GM23248 (cell line): ENCODE measurements at regions not wholly inside any gene's neighbourhood (a gene's known extent, or its start where the extent isn't known, plus 50 kb on each side); places are given as distances from the start of the nearest gene placed in this dataset.
A peak's percentile ranks its signal among the peaks of the same experiment; 100 is the strongest.

ENCODE experiments used
- DNase-seq: peaks from one replicate; pipeline ENCODE4 v3.0.0-alpha.2; 2015
- H2AFZ ChIP-seq: fragments of 200-600 bp; sonication (generic); 2 replicates; pipeline ENCODE4 v1.6.1; 2016; ENCODE audit warnings: antibody characterized with exemption
- H3F3A ChIP-seq: fragments of 200-600 bp; sonication (generic); 2 replicates; pipeline ENCODE4 v1.6.1; 2016; ENCODE audit warnings: mild to moderate bottlenecking, antibody characterized with exemption, mixed run types; ENCODE audit not compliant: insufficient read depth
- H3K27ac ChIP-seq: fragments of 200-600 bp; sonication (generic); 2 replicates; pipeline ENCODE4 v1.5.1; 2016; ENCODE audit warnings: mild to moderate bottlenecking
- H3K27me3 ChIP-seq: fragments of 200-600 bp; sonication (generic); replicated peaks from 2 replicates; pipeline ENCODE4 v1.6.1; 2016; ENCODE audit warnings: mild to moderate bottlenecking; ENCODE audit not compliant: insufficient read depth
- H3K36me3 ChIP-seq: fragments of 200-600 bp; sonication (generic); 2 replicates; pipeline ENCODE4 v1.6.1; 2016; ENCODE audit warnings: low read depth, mild to moderate bottlenecking
- H3K4me1 ChIP-seq: fragments of 200-600 bp; sonication (generic); 2 replicates; pipeline ENCODE4 v1.6.1; 2016; ENCODE audit warnings: mild to moderate bottlenecking; ENCODE audit not compliant: insufficient read depth
- H3K4me2 ChIP-seq: fragments of 200-600 bp; sonication (generic); one replicate; pipeline ENCODE4 v1.6.1; 2016; ENCODE audit warnings: mild to moderate bottlenecking; ENCODE audit not compliant: unreplicated experiment
- H3K4me3 ChIP-seq: fragments of 200-600 bp; sonication (generic); 2 replicates; pipeline ENCODE4 v1.5.1; 2016; ENCODE audit warnings: mild to moderate bottlenecking
- H3K79me2 ChIP-seq: fragments of 200-600 bp; sonication (generic); 2 replicates; pipeline ENCODE4 v1.6.1; 2016; ENCODE audit warnings: mild to moderate bottlenecking; ENCODE audit not compliant: insufficient read depth
- H3K9ac ChIP-seq: fragments of 200-600 bp; sonication (generic); 2 replicates; pipeline ENCODE4 v1.6.1; 2016; ENCODE audit warnings: mild to moderate bottlenecking
- H3K9me2 ChIP-seq: fragments of 200-600 bp; sonication (generic); 2 replicates; pipeline ENCODE4 v1.6.1; 2016; ENCODE audit warnings: mixed run types, mild to moderate bottlenecking, moderate library complexity; ENCODE audit not compliant: insufficient read depth
- H3K9me3 ChIP-seq: fragments of 200-600 bp; sonication (generic); one replicate; pipeline ENCODE4 v1.6.1; 2017; ENCODE audit warnings: low read depth
- H4K20me1 ChIP-seq: fragments of 200-600 bp; sonication (generic); 2 replicates; pipeline ENCODE4 v1.6.0; 2016; ENCODE audit not compliant: insufficient read depth
- EZH2 ChIP-seq: fragments of 200-600 bp; sonication (generic); IDR thresholded peaks from 2 replicates; pipeline ENCODE4 v1.6.1; 2018; ENCODE audit warnings: antibody characterized with exemption, mild to moderate bottlenecking; ENCODE audit not compliant: insufficient read depth, poor library complexity, severe bottlenecking
- EZH2phosphoT487 ChIP-seq: fragments of 200-600 bp; sonication (generic); IDR thresholded peaks from 2 replicates; pipeline ENCODE4 v1.6.1; 2018; ENCODE audit warnings: antibody characterized with exemption, moderate library complexity, mild to moderate bottlenecking, low read depth; ENCODE audit not compliant: insufficient read depth
- WGBS, 2 experiments: methylation state at CpG; one replicate each; pipeline ENCODE4 v1.1.6; 2015 to 2017; ENCODE audit warnings: low lambda C conversion rate in 2 of 2, low coverage in 1 of 2; ENCODE audit errors: missing lambda C conversion rate in 2 of 2; 5-methylcytosine and 5-hydroxymethylcytosine counted together
- in situ Hi-C: fragments of 300-500 bp; cut with MboI; formaldehyde crosslinking; loops from 2 replicates; pipeline ENCODE4 v1.15.0; 2020

DNA sequence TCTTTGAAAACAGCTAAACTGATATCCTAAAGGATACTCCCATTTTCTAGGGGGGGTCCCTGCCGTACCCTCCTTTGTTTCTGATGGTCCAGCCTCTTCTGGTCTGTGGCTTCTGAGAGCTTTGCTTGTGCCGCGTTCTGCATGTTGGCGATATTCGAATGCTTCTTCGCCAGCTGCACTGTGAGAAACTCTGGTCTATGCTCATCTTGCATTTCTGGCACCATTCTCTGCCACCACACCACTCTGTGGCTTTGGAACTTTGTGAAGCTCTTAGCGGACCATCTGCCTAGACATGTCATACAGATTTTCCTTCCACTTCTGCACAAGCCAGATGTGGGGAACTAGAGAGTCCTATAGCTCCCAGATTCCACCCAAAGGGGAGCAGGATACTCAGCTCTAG is 197.2 kb downstream of the REEP3 start:
- in situ Hi-C loops = no loop called here
- H3K27me3 ChIP-seq = no peaks in the 10 kb centered on the region
- peaks cover 10% of the 10 kb centered on the region for H3F3A ChIP-seq
- 46 to 48% methylated on average over 7 of the region's 7 CpGs for WGBS, 2 experiments
- no peak overlapping the region for H3K27ac ChIP-seq
- H3K9ac ChIP-seq = no peak overlapping the region
- H3K9me3 ChIP-seq = no peaks in the 10 kb centered on the region
- no peaks in the 10 kb centered on the region for H3K36me3 ChIP-seq
- no peaks in the 10 kb centered on the region for H3K9me2 ChIP-seq
- H2AFZ ChIP-seq = peak overlapping the region; percentile 33; the same call in 1 of the 2 replicates
- H3K4me2 ChIP-seq = no peak overlapping the region
- H3K79me2 ChIP-seq = no peaks in the 10 kb centered on the region
- no peak for DNase-seq
- peaks cover 18% of the 10 kb centered on the region for H3K4me1 ChIP-seq
- no peak overlapping the region for H3K4me3 ChIP-seq
- no peak for TF ChIP-seq EZH2
- no peak for TF ChIP-seq EZH2phosphoT487
- H4K20me1 ChIP-seq = no peaks in the 10 kb centered on the region

DNA sequence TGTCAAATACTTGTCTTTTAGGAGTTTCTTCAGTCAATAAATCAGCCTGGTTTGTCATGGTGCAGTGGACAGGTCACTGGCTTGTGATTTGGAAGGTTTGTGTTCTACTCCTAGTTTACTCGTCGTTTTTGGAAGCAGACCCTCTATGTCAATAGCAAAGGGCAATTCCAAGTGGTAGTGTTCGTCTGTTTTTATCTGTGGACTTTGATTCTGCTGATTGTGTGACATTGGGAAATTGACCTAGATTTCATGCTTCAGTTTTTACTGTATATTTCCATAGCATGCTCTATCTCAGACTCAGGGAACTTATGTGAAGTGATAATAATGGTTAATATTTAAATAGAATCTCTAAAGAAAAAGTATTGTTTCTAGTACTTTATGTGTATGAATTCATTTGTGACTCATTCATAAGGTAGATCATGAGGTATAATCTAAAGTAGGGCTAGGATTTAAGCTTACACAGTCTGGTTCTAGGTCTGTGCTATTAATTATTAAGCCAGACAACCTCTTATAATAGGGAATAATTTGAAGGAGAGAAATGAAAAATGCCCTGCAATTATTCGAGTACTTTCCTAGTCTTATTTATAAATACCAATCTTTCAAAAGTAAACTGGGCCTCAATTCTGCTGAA is 198.1 kb downstream of the REEP3 start:
- no peaks in the 10 kb centered on the region for H3K27me3 ChIP-seq
- no peaks in the 10 kb centered on the region for H4K20me1 ChIP-seq
- no peaks in the 10 kb centered on the region for H3K9me2 ChIP-seq
- in situ Hi-C loops = no loop called here
- peaks cover 7% of the 10 kb centered on the region; the same call in 1 of the 2 replicates for H3F3A ChIP-seq
- no peak overlapping the region for H2AFZ ChIP-seq
- peaks cover 15% of the 10 kb centered on the region; the same call in 1 of the 2 replicates for H3K4me1 ChIP-seq
- no peak overlapping the region for H3K4me2 ChIP-seq
- no peaks in the 10 kb centered on the region for H3K9me3 ChIP-seq
- H3K36me3 ChIP-seq = no peaks in the 10 kb centered on the region
- no peak overlapping the region for H3K27ac ChIP-seq
- no peak overlapping the region for H3K4me3 ChIP-seq
- 77 to 83% methylated on average over 4 of the region's 4 CpGs for whole genome bisulfite sequencing, 2 experiments
- no peak for DNase-seq
- no peak for TF ChIP-seq EZH2
- no peak for TF ChIP-seq EZH2phosphoT487
- no peak overlapping the region for H3K9ac ChIP-seq
- H3K79me2 ChIP-seq = no peaks in the 10 kb centered on the region

GRCh38 chr10:63720072-63720537 is 198.9 kb downstream of the REEP3 start:
- Histone ChIP-seq H3K9ac (no peak overlapping the region), H3K79me2 (no peaks in the 10 kb centered on the region), H2AFZ (peak overlapping the region; percentile 51; the same call in 1 of the 2 replicates), H3K4me1 (peaks cover 15% of the 10 kb centered on the region; the same call in 1 of the 2 replicates), H3K4me2 (peak overlapping the region; percentile 52), H3K27me3 (no peaks in the 10 kb centered on the region), H3K4me3 (no peak overlapping the region), H3K9me3 (no peaks in the 10 kb centered on the region), H3F3A (peaks cover 7% of the 10 kb centered on the region; the same call in 1 of the 2 replicates), H4K20me1 (no peaks in the 10 kb centered on the region), H3K36me3 (no peaks in the 10 kb centered on the region), H3K9me2 (no peaks in the 10 kb centered on the region), H3K27ac (no peak overlapping the region)
- in situ Hi-C loops = loop anchor here (10.0 kb wide), 1 partner anchor 535 kb away; no protein-coding TSS in a partner anchor
- TF ChIP-seq EZH2 = no peak
- no peak for TF ChIP-seq EZH2phosphoT487
- 0 to 2% methylated on average over 6 of the region's 6 CpGs for WGBS, 2 experiments
- DNase-seq = peak; percentile 37

DNA sequence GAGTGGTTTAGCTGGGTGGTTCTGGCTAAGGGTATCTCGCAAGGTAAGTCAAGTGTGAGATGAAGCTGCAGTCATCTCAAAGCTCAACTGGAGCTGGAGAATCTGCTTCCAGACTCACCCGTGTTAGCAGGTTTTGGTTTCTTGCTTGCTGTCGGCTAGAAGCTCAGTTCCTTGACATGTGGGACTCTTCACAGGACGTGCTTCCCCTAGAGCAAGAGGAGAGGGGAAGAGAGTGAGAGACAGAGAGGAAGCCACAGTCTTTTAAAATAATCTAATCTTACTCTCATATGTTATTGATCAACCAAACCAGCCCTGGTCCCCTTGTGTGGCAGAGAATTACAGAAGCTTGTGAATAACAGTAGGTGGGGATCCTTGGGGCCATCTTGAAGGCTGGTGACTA is 199.5 kb downstream of the REEP3 start:
- peak overlapping the region; percentile 51 for H2AFZ ChIP-seq
- in situ Hi-C loops = loop anchor here (10.0 kb wide), 1 partner anchor 536 kb away; no protein-coding TSS in a partner anchor
- TF ChIP-seq EZH2phosphoT487 (no peak), EZH2 (no peak)
- no peak overlapping the region for H3K27ac ChIP-seq
- no peak overlapping the region for H3K4me2 ChIP-seq
- peaks cover 15% of the 10 kb centered on the region; the same call in 1 of the 2 replicates for H3K4me1 ChIP-seq
- no peak overlapping the region for H3K9ac ChIP-seq
- H3K4me3 ChIP-seq = no peak overlapping the region
- WGBS, 2 experiments = 31 to 32% methylated on average over 4 of the region's 4 CpGs
- no peak for DNase-seq
- no peaks in the 10 kb centered on the region for H4K20me1 ChIP-seq
- no peaks in the 10 kb centered on the region for H3K9me3 ChIP-seq
- H3F3A ChIP-seq = peaks cover 7% of the 10 kb centered on the region; the same call in 1 of the 2 replicates
- no peaks in the 10 kb centered on the region for H3K36me3 ChIP-seq
- H3K79me2 ChIP-seq = no peaks in the 10 kb centered on the region
- H3K27me3 ChIP-seq = no peaks in the 10 kb centered on the region
- no peaks in the 10 kb centered on the region for H3K9me2 ChIP-seq
